ENCODE measurements at regions not wholly inside any gene's neighbourhood (a gene's known extent, or its start where the extent isn't known, plus 50 kb on each side); places are given as distances from the start of the nearest gene placed in this dataset.

- TF ChIP-seq, protein P1, sequence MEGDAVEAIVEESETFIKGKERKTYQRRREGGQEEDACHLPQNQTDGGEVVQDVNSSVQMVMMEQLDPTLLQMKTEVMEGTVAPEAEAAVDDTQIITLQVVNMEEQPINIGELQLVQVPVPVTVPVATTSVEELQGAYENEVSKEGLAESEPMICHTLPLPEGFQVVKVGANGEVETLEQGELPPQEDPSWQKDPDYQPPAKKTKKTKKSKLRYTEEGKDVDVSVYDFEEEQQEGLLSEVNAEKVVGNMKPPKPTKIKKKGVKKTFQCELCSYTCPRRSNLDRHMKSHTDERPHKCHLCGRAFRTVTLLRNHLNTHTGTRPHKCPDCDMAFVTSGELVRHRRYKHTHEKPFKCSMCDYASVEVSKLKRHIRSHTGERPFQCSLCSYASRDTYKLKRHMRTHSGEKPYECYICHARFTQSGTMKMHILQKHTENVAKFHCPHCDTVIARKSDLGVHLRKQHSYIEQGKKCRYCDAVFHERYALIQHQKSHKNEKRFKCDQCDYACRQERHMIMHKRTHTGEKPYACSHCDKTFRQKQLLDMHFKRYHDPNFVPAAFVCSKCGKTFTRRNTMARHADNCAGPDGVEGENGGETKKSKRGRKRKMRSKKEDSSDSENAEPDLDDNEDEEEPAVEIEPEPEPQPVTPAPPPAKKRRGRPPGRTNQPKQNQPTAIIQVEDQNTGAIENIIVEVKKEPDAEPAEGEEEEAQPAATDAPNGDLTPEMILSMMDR (IDR thresholded peaks at IDR 0.05; ENCODE audit: insufficient read depth, low read depth, low read length), result no peak
- no peak for TF ChIP-seq EZH2 (IDR thresholded peaks at IDR 0.05; ENCODE audit: insufficient read depth, low read length)
These were observed 1677.3 kb upstream of the TENM3 start for GRCh38 chr4:180565856-180566431.
